Activated B cell treated with CpG ODN at 0.5 μM for 24 hours (primary cell): ENCODE measurements at regions not wholly inside any gene's neighbourhood (a gene's known extent, or its start where the extent isn't known, plus 50 kb on each side); places are given as distances from the start of the nearest gene placed in this dataset.

ENCODE experiments used
- ATAC-seq: fragments of 200-7000 bp; cut with Tn5 transposase; one replicate; pipeline ENCODE4 v1.10.0; 2021; ENCODE audit warnings: low read depth, mild to moderate bottlenecking, moderate library complexity
- CTCF ChIA-PET: fragments of 350-600 bp; sonication (Branson Sonifier 250); formaldehyde crosslinking; loops from one replicate; lab custom pipeline; 2021; ENCODE audit warnings: antibody characterized with exemption; lab: Charles Lee
- POLR2A ChIA-PET: fragments of 350-600 bp; sonication (Branson Sonifier 250); formaldehyde crosslinking; loops from one replicate; lab custom pipeline; 2021; ENCODE audit warnings: antibody characterized with exemption; lab: Charles Lee
- DNase-seq: peaks from one replicate; pipeline ENCODE4 v3.0.0; 2022
- H3K27ac Mint-ChIP-seq: one replicate; pipeline ENCODE4 v1.8.0; 2020; ENCODE audit warnings: mixed read lengths
- H3K27me3 Mint-ChIP-seq: one replicate; pipeline ENCODE4 v1.8.0; 2021; ENCODE audit warnings: mixed read lengths
- H3K36me3 Mint-ChIP-seq: one replicate; pipeline ENCODE4 v1.8.0; 2021; ENCODE audit warnings: low read depth, mixed read lengths
- H3K4me1 Mint-ChIP-seq: one replicate; pipeline ENCODE4 v1.8.0; 2021; ENCODE audit warnings: mixed read lengths
- H3K4me3 Mint-ChIP-seq: one replicate; pipeline ENCODE4 v1.8.0; 2020; ENCODE audit warnings: mild to moderate bottlenecking, mixed read lengths
- H3K9me3 Mint-ChIP-seq: one replicate; pipeline ENCODE4 v1.8.0; 2020; ENCODE audit warnings: mixed read lengths
- CTCF ChIP-seq: fragments of 200-600 bp; IDR thresholded peaks from one replicate; pipeline ENCODE4 v1.8.0; 2022; ENCODE audit warnings: antibody characterized with exemption, mild to moderate bottlenecking
- intact Hi-C: fragments of 100-400 bp; cut with micrococcal nuclease; formaldehyde crosslinking; loops from one replicate; pipeline ENCODE4 v1.15.1; 2024

GRCh38 chr2:107002735-107003134, 116.8 kb upstream of the ST6GAL2 start:
- intact Hi-C loops: no loop called here
- no peaks in the 10 kb centered on the region for H3K36me3 Mint-ChIP-seq
- ChIA-PET POLR2A (no interaction called here), CTCF (no interaction called here)
- H3K4me1 Mint-ChIP-seq: no peaks in the 10 kb centered on the region
- H3K4me3 Mint-ChIP-seq: no peak overlapping the region
- no peak for DNase-seq
- no peaks in the 10 kb centered on the region for H3K27me3 Mint-ChIP-seq
- no peak for TF ChIP-seq CTCF
- H3K9me3 Mint-ChIP-seq: no peaks in the 10 kb centered on the region
- ATAC-seq: no peak
- H3K27ac Mint-ChIP-seq: no peak overlapping the region

GRCh38 chr2:107005853-107006252, 119.9 kb upstream of the ST6GAL2 start:
- no peak for ATAC-seq
- TF ChIP-seq CTCF: no peak
- no peak overlapping the region for H3K4me3 Mint-ChIP-seq
- ChIA-PET CTCF (no interaction called here), POLR2A (no interaction called here)
- H3K27ac Mint-ChIP-seq: no peak overlapping the region
- no peaks in the 10 kb centered on the region for H3K4me1 Mint-ChIP-seq
- no peak for DNase-seq
- no peaks in the 10 kb centered on the region for H3K9me3 Mint-ChIP-seq
- intact Hi-C loops: no loop called here
- H3K36me3 Mint-ChIP-seq: no peaks in the 10 kb centered on the region
- H3K27me3 Mint-ChIP-seq: no peaks in the 10 kb centered on the region

DNA sequence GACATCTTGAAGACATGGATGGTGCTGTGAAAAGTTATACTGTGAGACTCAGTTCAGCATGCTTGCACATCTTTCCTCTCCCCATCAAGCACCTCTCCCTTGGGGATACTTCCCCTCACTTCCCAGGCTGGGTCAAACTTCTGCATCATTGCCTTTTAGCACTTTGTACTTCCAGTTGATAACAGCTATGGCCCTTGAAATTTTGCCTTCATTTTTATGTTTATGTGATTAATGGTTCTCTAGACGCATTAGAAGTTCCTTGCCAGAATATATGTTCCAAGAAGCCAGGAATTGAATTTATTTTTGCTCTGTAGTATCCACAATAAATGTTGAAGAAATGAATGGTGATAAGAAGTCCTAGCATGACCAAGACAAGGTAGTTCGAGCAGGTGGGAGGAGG, 120.9 kb upstream of the ST6GAL2 start:
- CTCF ChIA-PET: no interaction called here

DNA sequence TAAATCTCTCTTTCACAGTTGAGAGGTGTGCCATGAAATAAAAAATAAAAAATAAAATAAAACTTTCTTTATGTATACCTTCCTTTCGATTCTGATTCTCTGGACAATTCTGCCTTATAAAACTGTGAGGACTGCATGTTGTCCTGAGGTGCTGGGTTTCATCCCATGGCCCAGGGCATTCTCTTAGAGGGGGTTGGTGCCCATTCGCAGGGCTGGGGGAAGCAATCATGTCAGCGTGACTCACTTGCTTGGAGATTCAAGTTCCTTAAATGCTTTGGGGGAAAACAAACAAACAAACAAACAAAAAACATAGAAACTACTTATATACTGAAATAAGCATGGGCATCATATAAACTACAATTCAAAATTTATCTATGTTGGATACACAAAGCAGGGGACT, 122.0 kb upstream of the ST6GAL2 start:
- no peaks in the 10 kb centered on the region for H3K4me1 Mint-ChIP-seq
- ChIA-PET POLR2A (no interaction called here), CTCF (no interaction called here)
- no peak for ATAC-seq
- no peak for DNase-seq
- no peaks in the 10 kb centered on the region for H3K36me3 Mint-ChIP-seq
- H3K27me3 Mint-ChIP-seq: no peaks in the 10 kb centered on the region
- H3K4me3 Mint-ChIP-seq: no peak overlapping the region
- no peak overlapping the region for H3K27ac Mint-ChIP-seq
- no peak for TF ChIP-seq CTCF
- no peaks in the 10 kb centered on the region for H3K9me3 Mint-ChIP-seq
- intact Hi-C loops: no loop called here

More for the DNA sequence above, 120.9 kb upstream of the ST6GAL2 start:
- ATAC-seq (no peak), DNase-seq (no peak)
- intact Hi-C loops: no loop called here
- no peak overlapping the region for H3K4me3 Mint-ChIP-seq
- H3K27me3 Mint-ChIP-seq: no peaks in the 10 kb centered on the region
- TF ChIP-seq CTCF: no peak
- H3K4me1 Mint-ChIP-seq: no peaks in the 10 kb centered on the region
- no peaks in the 10 kb centered on the region for H3K9me3 Mint-ChIP-seq
- no peaks in the 10 kb centered on the region for H3K36me3 Mint-ChIP-seq
- POLR2A ChIA-PET: no interaction called here
- no peak overlapping the region for H3K27ac Mint-ChIP-seq

- intact Hi-C loops: no loop called here
- no peak for TF ChIP-seq CTCF
- no peaks in the 10 kb centered on the region for H3K27me3 Mint-ChIP-seq
- ATAC-seq (no peak), DNase-seq (no peak)
- ChIA-PET CTCF (no interaction called here), POLR2A (no interaction called here)
- H3K9me3 Mint-ChIP-seq: no peaks in the 10 kb centered on the region
- no peak overlapping the region for H3K4me3 Mint-ChIP-seq
- no peaks in the 10 kb centered on the region for H3K36me3 Mint-ChIP-seq
- H3K4me1 Mint-ChIP-seq: no peaks in the 10 kb centered on the region
- H3K27ac Mint-ChIP-seq: no peak overlapping the region
Measured at GRCh38 chr2:107008843-107009242, 122.9 kb upstream of the ST6GAL2 start.
